Tibial nerve (tissue), 4 donors: ENCODE measurements at regions not wholly inside any gene's neighbourhood (a gene's known extent, or its start where the extent isn't known, plus 50 kb on each side); places are given as distances from the start of the nearest gene placed in this dataset.

Experiments
- DNase-seq, 2 donors: peaks; one replicate each; pipeline ENCODE4 v3.0.0-alpha.2; 2019; ENCODE audit warnings: low spot score in 2 of 2
- H3K27ac ChIP-seq, 4 donors: fragments of 200-600 bp; sonication (generic) in 3 of 4; one replicate each; pipeline ENCODE4 v1.5.1; 2017 to 2019; ENCODE audit warnings: mild to moderate bottlenecking in 1 of 4
- H3K27me3 ChIP-seq, 2 donors: fragments of 200-600 bp; sonication (generic) in 1 of 2; one replicate each; pipeline versions ENCODE4 v1.5.1 to v1.6.0; 2017 to 2019
- H3K36me3 ChIP-seq, 3 donors: fragments of 200-600 bp; sonication (generic); one replicate each; pipeline ENCODE4 v1.5.1; 2018 to 2019
- H3K4me1 ChIP-seq, 4 donors: fragments of 200-600 bp; sonication (generic) in 3 of 4; one replicate each; pipeline ENCODE4 v1.5.1; 2017 to 2019
- H3K4me3 ChIP-seq, 4 donors: fragments of 200-600 bp; sonication (generic) in 3 of 4; one replicate each; pipeline ENCODE4 v1.5.1; 2017 to 2019; ENCODE audit warnings: mild to moderate bottlenecking in 1 of 4, moderate library complexity in 1 of 4
- H3K9me3 ChIP-seq, 4 donors: fragments of 200-600 bp; sonication (generic) in 3 of 4; one replicate each; pipeline ENCODE4 v1.5.1; 2017 to 2019
- CTCF ChIP-seq, 5 experiments: fragments of 200-600 bp in 3 of 5; fragments of 450-650 bp in 2 of 5; sonication (generic) in 3 of 5; IDR thresholded peaks; one replicate each; pipeline ENCODE4 v1.5.1; 2016 to 2019; ENCODE audit warnings: antibody characterized with exemption in 5 of 5, mild to moderate bottlenecking in 3 of 5, moderate library complexity in 2 of 5
- EP300 ChIP-seq, 2 donors: sonication (generic); formaldehyde crosslinking; IDR thresholded peaks; one replicate each; pipeline ENCODE4 v1.6.1; 2017; ENCODE audit warnings: antibody characterized with exemption in 2 of 2, mild to moderate bottlenecking in 1 of 2
- POLR2A ChIP-seq, 2 donors: fragments of 450-650 bp; IDR thresholded peaks; one replicate each; pipeline ENCODE4 v1.6.1; 2017; ENCODE audit warnings: antibody characterized with exemption in 2 of 2, mild to moderate bottlenecking in 2 of 2, moderate library complexity in 2 of 2
- WGBS, 2 donors: methylation state at CpG; one replicate each; pipeline ENCODE4 v1.1.5; 2018; 5-methylcytosine and 5-hydroxymethylcytosine counted together

GRCh38 chr1:36743286-36744005 lies 260.7 kb upstream of the CSF3R start:
- WGBS, 2 donors = 72 to 82% methylated on average over 6 of the region's 6 CpGs
- no peak for DNase-seq
- Histone ChIP-seq H3K27ac (no peak overlapping the region), H3K36me3 (no peaks in the 10 kb centered on the region), H3K9me3 (peaks cover 0 to 9% (median 0%) of the 10 kb centered on the region in 4 donors), H3K4me3 (no peak overlapping the region), H3K4me1 (no peaks in the 10 kb centered on the region), H3K27me3 (peaks cover 0 to under 1% of the 10 kb centered on the region in 2 donors)
- TF ChIP-seq CTCF (IDR thresholded peaks at IDR 0.05) = no peak
- TF ChIP-seq EP300 (IDR thresholded peaks at IDR 0.05) = no peak
- TF ChIP-seq POLR2A (IDR thresholded peaks at IDR 0.05) = no peak

GRCh38 chr1:36741066-36741465 lies 258.4 kb upstream of the CSF3R start:
- H3K4me1 ChIP-seq = no peaks in the 10 kb centered on the region
- no peak for TF ChIP-seq POLR2A (IDR thresholded peaks at IDR 0.05)
- TF ChIP-seq CTCF (IDR thresholded peaks at IDR 0.05) = no peak
- TF ChIP-seq EP300 (IDR thresholded peaks at IDR 0.05) = no peak
- H3K4me3 ChIP-seq = no peak overlapping the region
- H3K9me3 ChIP-seq = peaks cover 0 to 9% (median 0%) of the 10 kb centered on the region in 4 donors
- no peak overlapping the region for H3K27ac ChIP-seq
- no peaks in the 10 kb centered on the region for H3K36me3 ChIP-seq
- peaks cover 0 to 9% of the 10 kb centered on the region in 2 donors for H3K27me3 ChIP-seq
- whole genome bisulfite sequencing, 2 donors = 86 to 88% methylated on average over 1 of the region's 1 CpG
- DNase-seq = no peak

GRCh38 chr1:36740446-36740845 lies 257.7 kb upstream of the CSF3R start:
- no peak for TF ChIP-seq POLR2A (IDR thresholded peaks at IDR 0.05)
- H3K36me3 ChIP-seq = no peaks in the 10 kb centered on the region
- 45% methylated on average over 1 of the region's 1 CpG; no CpG with 5 or more reads in 1 of the 2 donors for WGBS, 2 donors
- H3K4me3 ChIP-seq = no peak overlapping the region
- H3K27ac ChIP-seq = no peak overlapping the region
- H3K4me1 ChIP-seq = no peaks in the 10 kb centered on the region
- no peak for DNase-seq
- H3K27me3 ChIP-seq = peaks cover 0 to 9% of the 10 kb centered on the region in 2 donors
- H3K9me3 ChIP-seq = peaks cover 0 to 9% (median 0%) of the 10 kb centered on the region in 4 donors

- Histone ChIP-seq H3K4me3 (no peak overlapping the region), H3K4me1 (no peaks in the 10 kb centered on the region), H3K36me3 (no peaks in the 10 kb centered on the region), H3K9me3 (peaks cover 0 to 9% (median 0%) of the 10 kb centered on the region in 4 donors), H3K27ac (no peak overlapping the region), H3K27me3 (peaks cover 0 to 9% of the 10 kb centered on the region in 2 donors)
- TF ChIP-seq CTCF (IDR thresholded peaks at IDR 0.05) (no peak), EP300 (IDR thresholded peaks at IDR 0.05) (no peak), POLR2A (IDR thresholded peaks at IDR 0.05) (no peak)
- no peak for DNase-seq
- WGBS, 2 donors = 59 to 64% methylated on average over 6 of the region's 6 CpGs
Measured at GRCh38 chr1:36739703-36740289, 257.1 kb upstream of the CSF3R start.

DNA sequence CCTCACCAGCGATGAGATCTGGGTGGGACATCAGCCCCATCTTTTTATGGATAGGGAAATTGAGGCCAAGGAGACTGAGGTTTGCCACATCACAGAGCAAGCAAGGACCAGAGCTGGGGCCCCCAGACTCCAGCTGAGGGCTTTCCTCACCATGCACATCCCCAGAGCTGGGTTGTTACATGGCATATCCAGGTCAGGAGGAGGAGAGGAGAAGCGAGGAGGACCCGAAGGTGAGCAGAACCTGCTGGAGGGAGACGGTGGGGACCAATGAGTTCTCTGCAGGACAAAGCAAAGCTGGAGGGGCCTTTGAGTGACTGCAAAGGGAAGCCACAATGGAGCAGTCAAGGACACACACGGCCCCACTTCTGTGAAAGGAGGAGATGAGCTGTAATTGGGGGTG lies 255.5 kb upstream of the CSF3R start:
- no peak for DNase-seq
- Histone ChIP-seq H3K4me1 (no peaks in the 10 kb centered on the region), H3K27ac (no peak overlapping the region), H3K9me3 (peaks cover 0 to 6% (median 0%) of the 10 kb centered on the region in 4 donors), H3K4me3 (no peak overlapping the region), H3K27me3 (peaks cover 0 to 9% of the 10 kb centered on the region in 2 donors), H3K36me3 (no peaks in the 10 kb centered on the region)
- TF ChIP-seq EP300 (IDR thresholded peaks at IDR 0.05) (no peak), CTCF (IDR thresholded peaks at IDR 0.05) (no peak), POLR2A (IDR thresholded peaks at IDR 0.05) (no peak)
- 75 to 76% methylated on average over 5 of the region's 5 CpGs for WGBS, 2 donors
